ENCODE measurements at regions not wholly inside any gene's neighbourhood (a gene's known extent, or its start where the extent isn't known, plus 50 kb on each side); places are given as distances from the start of the nearest gene placed in this dataset.
"Not testable (repeated sequence)": the region's sequence is repeated elsewhere in the genome, so short reads cannot be mapped to it uniquely, and the experiment has no call there.

- not testable (repeated sequence) for TF ChIP-seq POLR2A (IDR thresholded peaks at IDR 0.05; ENCODE audit: low read depth, low read length); CTCF (IDR thresholded peaks at IDR 0.05; ENCODE audit: extremely low read depth in 1 of 2, insufficient read depth in 1 of 2, low read depth in 1 of 2, low read length in 2 of 2); MAX (IDR thresholded peaks at IDR 0.05; ENCODE audit: insufficient read depth, insufficient read length); FOS (IDR thresholded peaks at IDR 0.05; ENCODE audit: borderline replicate concordance, insufficient read depth, low read length); MYC (IDR thresholded peaks at IDR 0.05; ENCODE audit: low read depth, low read length); POLR2AphosphoS5 (IDR thresholded peaks at IDR 0.05; ENCODE audit: insufficient read depth, low read depth, low read length)
Measured at GRCh38 chr7:63555226-63555994, 443.2 kb upstream of the ZNF722 start.

Data from endothelial cell of umbilical vein (primary cell).